Trophoblast cell (in vitro differentiated cells and primary cell): ENCODE measurements at regions not wholly inside any gene's neighbourhood (a gene's known extent, or its start where the extent isn't known, plus 50 kb on each side); places are given as distances from the start of the nearest gene placed in this dataset.
A peak's percentile ranks its signal among the peaks of the same experiment; 100 is the strongest.

ENCODE experiments used
- DNase-seq, 2 donors: peaks; one replicate each; pipeline ENCODE4 v3.0.0-alpha.2; 2016
- H2AFZ ChIP-seq: 2 replicates; pipeline ENCODE4 v1.6.1; 2013; ENCODE audit warnings: low read length, moderate library complexity, mild to moderate bottlenecking; ENCODE audit not compliant: insufficient read depth, poor library complexity
- H2AK5ac ChIP-seq: 2 replicates; pipeline ENCODE4 v1.6.1; 2013; ENCODE audit warnings: mild to moderate bottlenecking, low read length
- H2BK120ac ChIP-seq: 2 replicates; pipeline ENCODE4 v1.6.1; 2013; ENCODE audit warnings: low read length, mild to moderate bottlenecking, moderate library complexity; ENCODE audit not compliant: insufficient read depth, poor library complexity
- H2BK12ac ChIP-seq: 2 replicates; pipeline ENCODE4 v1.6.1; 2013; ENCODE audit warnings: mild to moderate bottlenecking, low read length, moderate library complexity
- H2BK5ac ChIP-seq: 2 replicates; pipeline ENCODE4 v1.6.1; 2013; ENCODE audit warnings: low read length, low read depth, moderate library complexity, mild to moderate bottlenecking; ENCODE audit not compliant: poor library complexity
- H3K14ac ChIP-seq: 2 replicates; pipeline ENCODE4 v1.6.1; 2013; ENCODE audit warnings: mild to moderate bottlenecking, low read length
- H3K18ac ChIP-seq: 2 replicates; pipeline ENCODE4 v1.6.1; 2013; ENCODE audit warnings: mild to moderate bottlenecking, low read length
- H3K23ac ChIP-seq: 2 replicates; pipeline ENCODE4 v1.6.1; 2013; ENCODE audit warnings: low read length
- H3K27ac ChIP-seq: 2 replicates; pipeline ENCODE4 v1.5.1; 2013; ENCODE audit warnings: low read depth, mild to moderate bottlenecking, inconsistent platforms, low read length, moderate library complexity
- H3K27me3 ChIP-seq: 2 replicates; pipeline ENCODE4 v1.6.1; 2013; ENCODE audit warnings: inconsistent platforms, mild to moderate bottlenecking, low read length, moderate library complexity; ENCODE audit not compliant: insufficient read depth
- H3K36me3 ChIP-seq, 2 experiments: 1 replicate in 1 of 2; 2 replicates in 1 of 2; pipeline ENCODE4 v1.6.1; 2013; ENCODE audit warnings: low read length in 2 of 2, mild to moderate bottlenecking in 2 of 2, moderate library complexity in 1 of 2; ENCODE audit not compliant: insufficient read depth in 2 of 2, control insufficient read depth in 1 of 2
- H3K4ac ChIP-seq: 2 replicates; pipeline ENCODE4 v1.6.1; 2013; ENCODE audit warnings: low read depth, mild to moderate bottlenecking, low read length, moderate library complexity
- H3K4me1 ChIP-seq, 2 experiments: 1 replicate in 1 of 2; 2 replicates in 1 of 2; pipeline ENCODE4 v1.6.1; 2013; ENCODE audit warnings: low read length in 2 of 2, mild to moderate bottlenecking in 2 of 2, moderate library complexity in 1 of 2; ENCODE audit not compliant: insufficient read depth in 2 of 2, control insufficient read depth in 1 of 2
- H3K4me2 ChIP-seq: 2 replicates; pipeline ENCODE4 v1.6.1; 2013; ENCODE audit warnings: inconsistent platforms, mild to moderate bottlenecking, low read length, moderate library complexity
- H3K4me3 ChIP-seq: 2 replicates; pipeline ENCODE4 v1.5.1; 2013; ENCODE audit warnings: mild to moderate bottlenecking, low read depth, low read length, inconsistent platforms
- H3K79me1 ChIP-seq: one replicate; pipeline ENCODE4 v1.6.1; 2013; ENCODE audit warnings: low read length
- H3K79me2 ChIP-seq: 2 replicates; pipeline ENCODE4 v1.6.1; 2013; ENCODE audit warnings: low read length, mild to moderate bottlenecking; ENCODE audit not compliant: control insufficient read depth, insufficient read depth, poor library complexity
- H3K9ac ChIP-seq: 2 replicates; pipeline ENCODE4 v1.6.1; 2013; ENCODE audit warnings: mild to moderate bottlenecking, low read length
- H3K9me3 ChIP-seq: 2 replicates; pipeline ENCODE4 v1.6.1; 2013; ENCODE audit warnings: low read depth, mild to moderate bottlenecking, control low read depth, inconsistent platforms, low read length; ENCODE audit not compliant: insufficient read depth
- H4K12ac ChIP-seq: 2 replicates; pipeline ENCODE4 v1.6.1; 2013; ENCODE audit warnings: low read depth, mild to moderate bottlenecking, low read length, moderate library complexity
- H4K8ac ChIP-seq: 2 replicates; pipeline ENCODE4 v1.6.1; 2013; ENCODE audit warnings: low read depth, mild to moderate bottlenecking, low read length, moderate library complexity
- H4K91ac ChIP-seq: one replicate; pipeline ENCODE4 v1.6.1; 2013; ENCODE audit warnings: low read depth, mild to moderate bottlenecking, low read length, moderate library complexity
- WGBS: extraction: QIAGEN DNeasy Blood & Tissue Kit; methylation state at CpG from one replicate; pipeline ENCODE4 v1.1.7; 2013; ENCODE audit warnings: missing lambda C conversion rate; ENCODE audit not compliant: insufficient read length, insufficient coverage; ENCODE audit errors: extremely low coverage; 5-methylcytosine and 5-hydroxymethylcytosine counted together

DNA sequence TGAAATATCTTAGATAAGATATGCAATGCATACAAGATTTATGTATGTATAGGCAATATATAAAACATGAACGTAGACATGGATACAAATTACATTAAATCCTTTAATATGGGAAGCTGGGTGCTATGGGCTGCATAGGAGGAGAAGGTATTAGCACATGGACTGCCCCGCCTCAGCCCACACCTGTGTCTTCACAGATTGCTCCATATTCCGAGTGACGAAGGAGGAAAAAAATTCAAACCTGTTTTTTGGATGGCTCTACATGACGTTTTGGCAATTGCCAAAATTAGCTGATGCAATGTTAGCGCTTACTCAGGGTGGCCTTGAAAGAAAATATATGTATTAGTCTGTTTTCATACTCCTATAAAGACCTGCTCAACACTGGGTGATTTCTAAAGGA, 223.4 kb upstream of the SLCO3A1 start:
- no peak overlapping the region for H2BK12ac ChIP-seq
- no peak overlapping the region for H3K4ac ChIP-seq
- H3K18ac ChIP-seq: no peak overlapping the region
- no peaks in the 10 kb centered on the region for H3K27me3 ChIP-seq
- DNase-seq: peak; percentile 77 to 80
- no peak overlapping the region for H3K23ac ChIP-seq
- H2AFZ ChIP-seq: no peak overlapping the region
- no CpG with 5 or more reads among the region's 6 CpGs for WGBS
- H3K79me1 ChIP-seq: peaks cover 6% of the 10 kb centered on the region
- no peaks in the 10 kb centered on the region for H3K79me2 ChIP-seq
- no peak overlapping the region for H4K8ac ChIP-seq
- peaks cover 12 to 15% of the 10 kb centered on the region in 2 experiments for H3K4me1 ChIP-seq
- H2AK5ac ChIP-seq: no peak overlapping the region
- H3K9me3 ChIP-seq: peaks cover 2% of the 10 kb centered on the region
- H3K4me2 ChIP-seq: no peak overlapping the region
- no peaks in the 10 kb centered on the region for H3K36me3 ChIP-seq
- no peak overlapping the region for H3K27ac ChIP-seq
- H3K4me3 ChIP-seq: no peak overlapping the region
- H4K12ac ChIP-seq: no peak overlapping the region
- H2BK120ac ChIP-seq: no peak overlapping the region
- H2BK5ac ChIP-seq: no peak overlapping the region
- no peak overlapping the region for H3K14ac ChIP-seq
- no peak overlapping the region for H4K91ac ChIP-seq
- no peak overlapping the region for H3K9ac ChIP-seq

DNA sequence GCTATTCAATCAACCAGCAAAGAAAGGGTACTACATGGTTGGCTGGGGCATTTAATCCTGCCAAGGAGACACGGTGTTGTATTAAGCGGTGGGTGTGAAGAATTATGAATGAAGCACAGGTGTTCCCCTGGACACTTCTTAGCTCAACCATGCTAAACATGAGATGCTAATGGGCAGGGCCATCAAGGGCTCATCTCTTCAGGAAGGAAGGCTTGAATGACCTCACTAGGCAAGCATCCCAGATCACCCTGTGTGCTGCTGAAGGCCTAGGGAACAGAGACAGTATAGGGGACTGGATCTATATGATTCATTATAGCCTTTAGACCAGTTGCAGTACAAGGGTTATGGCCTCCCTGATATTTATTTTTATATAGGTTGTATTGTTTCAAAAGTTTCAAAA, 221.3 kb upstream of the SLCO3A1 start:
- Histone ChIP-seq H3K14ac (no peak overlapping the region), H4K12ac (no peak overlapping the region), H4K91ac (no peak overlapping the region), H3K9ac (no peak overlapping the region), H3K4me2 (no peak overlapping the region), H2AFZ (no peak overlapping the region), H3K36me3 (no peaks in the 10 kb centered on the region), H3K4me3 (no peak overlapping the region), H3K27me3 (no peaks in the 10 kb centered on the region), H3K23ac (no peak overlapping the region), H2BK5ac (no peak overlapping the region), H2AK5ac (no peak overlapping the region), H2BK12ac (no peak overlapping the region), H4K8ac (no peak overlapping the region), H3K9me3 (peaks cover 2% of the 10 kb centered on the region), H3K27ac (no peak overlapping the region), H3K18ac (no peak overlapping the region), H3K4ac (no peak overlapping the region), H3K79me2 (no peaks in the 10 kb centered on the region), H3K4me1 (peaks cover 5 to 7% of the 10 kb centered on the region in 2 experiments), H3K79me1 (peaks cover 3% of the 10 kb centered on the region), H2BK120ac (no peak overlapping the region)
- no peak for DNase-seq
- no CpG with 5 or more reads among the region's 2 CpGs for WGBS

DNA sequence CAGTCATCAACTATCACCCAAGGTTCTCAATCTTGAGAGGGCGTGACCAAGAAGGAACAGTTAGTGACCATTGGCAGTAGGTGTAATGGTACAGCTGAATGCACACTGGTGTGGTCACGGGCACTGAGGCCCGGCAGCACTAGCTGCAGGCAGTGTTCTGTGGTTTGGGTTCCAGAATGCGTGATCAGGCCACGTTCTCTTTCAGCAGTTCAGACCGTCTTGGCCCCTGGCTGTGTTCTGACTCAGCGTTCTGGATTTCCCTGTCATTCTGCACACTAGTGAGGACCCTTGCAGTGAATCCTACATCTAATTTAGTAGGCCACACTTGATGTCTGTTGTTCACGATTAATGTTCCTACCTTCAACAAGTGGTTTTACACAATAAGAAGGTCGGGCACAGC, 220.5 kb upstream of the SLCO3A1 start:
- H4K8ac ChIP-seq: no peak overlapping the region
- H3K79me2 ChIP-seq: no peaks in the 10 kb centered on the region
- no peak overlapping the region for H3K4ac ChIP-seq
- WGBS: no CpG with 5 or more reads among the region's 9 CpGs
- no peak overlapping the region for H3K14ac ChIP-seq
- H3K9me3 ChIP-seq: peaks cover 2% of the 10 kb centered on the region
- H3K9ac ChIP-seq: no peak overlapping the region
- no peaks in the 10 kb centered on the region for H3K4me1 ChIP-seq
- H3K27me3 ChIP-seq: no peaks in the 10 kb centered on the region
- H2BK12ac ChIP-seq: no peak overlapping the region
- H3K36me3 ChIP-seq: no peaks in the 10 kb centered on the region
- no peak overlapping the region for H3K27ac ChIP-seq
- DNase-seq: no peak
- H2BK5ac ChIP-seq: no peak overlapping the region
- no peak overlapping the region for H3K23ac ChIP-seq
- no peak overlapping the region for H2AFZ ChIP-seq
- no peak overlapping the region for H2BK120ac ChIP-seq
- H3K79me1 ChIP-seq: no peaks in the 10 kb centered on the region
- H4K91ac ChIP-seq: no peak overlapping the region
- no peak overlapping the region for H2AK5ac ChIP-seq
- no peak overlapping the region for H3K4me3 ChIP-seq
- H3K4me2 ChIP-seq: no peak overlapping the region
- no peak overlapping the region for H3K18ac ChIP-seq
- H4K12ac ChIP-seq: no peak overlapping the region

DNA sequence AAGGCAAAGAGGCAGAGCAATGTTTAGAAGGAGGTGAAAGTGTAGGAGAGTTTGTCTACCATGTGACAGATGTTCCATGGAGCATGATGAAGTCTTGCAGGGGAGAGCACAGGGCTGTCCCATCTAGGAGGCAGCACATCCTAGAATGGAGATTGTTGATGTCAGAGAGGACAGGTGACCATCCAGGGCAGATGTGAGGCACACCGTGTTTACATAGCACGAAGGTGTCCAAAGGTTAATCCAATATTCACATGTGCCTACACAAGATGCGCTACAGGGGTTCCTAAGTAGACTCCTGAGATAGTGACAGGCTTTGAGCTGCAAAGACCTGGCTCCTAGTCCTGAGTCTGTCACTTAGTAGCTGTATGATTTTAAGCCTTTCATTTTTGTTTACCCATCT, 219.3 kb upstream of the SLCO3A1 start:
- Histone ChIP-seq H4K91ac (no peak overlapping the region), H3K4me3 (no peak overlapping the region), H3K4me1 (no peaks in the 10 kb centered on the region), H3K9me3 (peaks cover 2% of the 10 kb centered on the region), H3K9ac (no peak overlapping the region), H2AFZ (no peak overlapping the region), H4K8ac (no peak overlapping the region), H2AK5ac (no peak overlapping the region), H3K27me3 (no peaks in the 10 kb centered on the region), H4K12ac (no peak overlapping the region), H3K4ac (no peak overlapping the region), H3K18ac (no peak overlapping the region), H2BK12ac (no peak overlapping the region), H3K27ac (no peak overlapping the region), H2BK120ac (no peak overlapping the region), H2BK5ac (no peak overlapping the region), H3K14ac (no peak overlapping the region), H3K23ac (no peak overlapping the region), H3K36me3 (no peaks in the 10 kb centered on the region), H3K4me2 (no peak overlapping the region), H3K79me1 (no peaks in the 10 kb centered on the region), H3K79me2 (no peaks in the 10 kb centered on the region)
- WGBS: no CpG with 5 or more reads among the region's 3 CpGs
- DNase-seq: no peak
